GM12878 (cell line): ENCODE measurements at regions not wholly inside any gene's neighbourhood (a gene's known extent, or its start where the extent isn't known, plus 50 kb on each side); places are given as distances from the start of the nearest gene placed in this dataset.

Experiments used
- E4F1 ChIP-seq: fragments of 450-650 bp; IDR thresholded peaks from 2 replicates; pipeline ENCODE4 v1.6.1; 2018; ENCODE audit warnings: borderline replicate concordance, mild to moderate bottlenecking; ENCODE audit not compliant: partially characterized antibody
- HCFC1 ChIP-seq: fragments of 150-350 bp; IDR thresholded peaks from 2 replicates; pipeline ENCODE4 v1.6.1; 2014; ENCODE audit warnings: low read length
- IKZF2 ChIP-seq, 2 experiments: fragments of 450-650 bp; IDR thresholded peaks; 2 replicates each; pipeline ENCODE4 v1.6.1; 2017; ENCODE audit warnings: mild to moderate bottlenecking in 2 of 2, moderate library complexity in 2 of 2
- PAX8 ChIP-seq: fragments of 450-650 bp; IDR thresholded peaks from 2 replicates; pipeline ENCODE4 v1.6.1; 2017; ENCODE audit warnings: mild to moderate bottlenecking, moderate library complexity
- PML ChIP-seq: IDR thresholded peaks from 2 replicates; pipeline ENCODE4 v1.6.1; 2012; ENCODE audit warnings: low read length, inconsistent platforms
- RAD21 ChIP-seq: IDR thresholded peaks from 2 replicates; pipeline ENCODE4 v1.6.1; 2011; ENCODE audit warnings: mild to moderate bottlenecking, low read depth, low read length, moderate library complexity; ENCODE audit not compliant: insufficient read depth
- USF1 ChIP-seq: IDR thresholded peaks from 2 replicates; pipeline ENCODE4 v1.6.1; 2011; ENCODE audit warnings: borderline replicate concordance, low read depth, mild to moderate bottlenecking, moderate library complexity, mixed read lengths, low read length; ENCODE audit not compliant: insufficient read depth; ENCODE audit errors: extremely low read length
- ZBTB40 ChIP-seq: fragments of 450-650 bp; IDR thresholded peaks from 2 replicates; pipeline ENCODE4 v1.6.1; 2016; ENCODE audit warnings: mild to moderate bottlenecking, moderate library complexity, borderline replicate concordance

DNA sequence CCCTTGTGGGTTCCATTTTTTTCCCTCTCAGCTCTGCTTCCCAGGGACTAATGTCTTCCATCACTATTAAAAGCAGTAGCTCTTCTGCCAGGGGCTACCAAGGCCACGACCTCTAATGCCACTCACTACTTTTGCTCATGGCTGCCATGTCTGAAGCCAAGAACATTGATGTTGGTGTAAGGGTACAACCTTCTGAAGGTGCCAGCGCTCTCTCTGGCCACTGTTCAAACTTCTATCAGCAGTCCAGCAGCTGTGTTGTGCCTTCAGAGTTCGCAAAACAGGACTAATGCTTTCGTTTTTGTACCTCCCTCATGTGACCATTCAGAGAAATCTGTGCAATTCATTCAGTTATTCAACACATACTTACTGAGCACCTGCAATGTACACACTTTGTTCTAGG lies 121.5 kb upstream of the ENPEP start (continued):
- TF ChIP-seq HCFC1: no peak
- no peak for TF ChIP-seq E4F1
- no peak for TF ChIP-seq IKZF2 (IDR thresholded peaks at IDR 0.05)
- no peak for TF ChIP-seq PAX8
- TF ChIP-seq RAD21: no peak
- no peak for TF ChIP-seq PML
- no peak for TF ChIP-seq ZBTB40
- TF ChIP-seq USF1: no peak
